Left ventricle myocardium inferior (tissue), 1 donor: ENCODE measurements at regions not wholly inside any gene's neighbourhood (a gene's known extent, or its start where the extent isn't known, plus 50 kb on each side); places are given as distances from the start of the nearest gene placed in this dataset.

Source experiments
- DNase-seq: peaks from one replicate; pipeline ENCODE4 v3.0.0-alpha.2; 2020
- H3K27ac ChIP-seq: fragments of 200-600 bp; replicated peaks from 2 replicates; pipeline ENCODE4 v1.8.0; 2021
- H3K27me3 ChIP-seq: fragments of 200-600 bp; 2 replicates; pipeline ENCODE4 v1.8.0; 2021; ENCODE audit warnings: low read depth
- H3K36me3 ChIP-seq: fragments of 200-600 bp; 2 replicates; pipeline ENCODE4 v1.8.0; 2021
- H3K4me1 ChIP-seq: fragments of 200-600 bp; 2 replicates; pipeline ENCODE4 v1.8.0; 2021
- H3K4me3 ChIP-seq: fragments of 200-600 bp; 2 replicates; pipeline ENCODE4 v1.8.0; 2021; ENCODE audit warnings: mild to moderate bottlenecking, moderate library complexity
- H3K9me3 ChIP-seq: fragments of 200-600 bp; replicated peaks from 2 replicates; pipeline ENCODE4 v1.8.0; 2021
- intact Hi-C: fragments of 100-400 bp; cut with micrococcal nuclease; formaldehyde crosslinking; loops from one replicate; pipeline ENCODE4 v1.11.0; 2022
- TF ChIP-seq, protein P1 (sequence below): fragments of 200-600 bp; IDR thresholded peaks from 2 replicates; pipeline ENCODE4 v1.8.0; 2021; ENCODE audit warnings: antibody characterized with exemption, mild to moderate bottlenecking, borderline replicate concordance
- donor health status: DM: no; HTN: yes; CAD: no; lungs with severe emphysema.

DNA sequence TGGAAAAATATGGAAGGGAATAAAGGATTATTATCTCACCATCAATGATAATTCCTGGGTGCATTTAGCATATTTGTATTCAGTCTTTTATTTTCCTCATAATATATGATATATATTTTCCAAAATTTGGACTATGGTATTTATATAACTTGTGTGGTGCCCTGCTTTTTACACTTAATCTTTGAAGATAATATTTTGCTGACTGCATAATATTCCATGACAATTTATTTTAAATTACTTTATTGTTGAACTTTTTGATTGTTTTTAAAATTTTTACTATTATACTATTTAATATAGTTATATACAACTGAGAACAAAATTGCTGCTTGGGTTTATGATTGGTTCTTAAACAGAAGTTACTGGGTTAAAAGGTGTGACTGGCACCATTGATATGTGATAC, 212.3 kb downstream of the TTC6 start:
- Histone ChIP-seq H3K36me3 (no peaks in the 10 kb centered on the region), H3K27me3 (no peaks in the 10 kb centered on the region), H3K27ac (no peak overlapping the region), H3K4me1 (no peaks in the 10 kb centered on the region), H3K9me3 (no peaks in the 10 kb centered on the region), H3K4me3 (no peak overlapping the region)
- TF ChIP-seq, protein P1, sequence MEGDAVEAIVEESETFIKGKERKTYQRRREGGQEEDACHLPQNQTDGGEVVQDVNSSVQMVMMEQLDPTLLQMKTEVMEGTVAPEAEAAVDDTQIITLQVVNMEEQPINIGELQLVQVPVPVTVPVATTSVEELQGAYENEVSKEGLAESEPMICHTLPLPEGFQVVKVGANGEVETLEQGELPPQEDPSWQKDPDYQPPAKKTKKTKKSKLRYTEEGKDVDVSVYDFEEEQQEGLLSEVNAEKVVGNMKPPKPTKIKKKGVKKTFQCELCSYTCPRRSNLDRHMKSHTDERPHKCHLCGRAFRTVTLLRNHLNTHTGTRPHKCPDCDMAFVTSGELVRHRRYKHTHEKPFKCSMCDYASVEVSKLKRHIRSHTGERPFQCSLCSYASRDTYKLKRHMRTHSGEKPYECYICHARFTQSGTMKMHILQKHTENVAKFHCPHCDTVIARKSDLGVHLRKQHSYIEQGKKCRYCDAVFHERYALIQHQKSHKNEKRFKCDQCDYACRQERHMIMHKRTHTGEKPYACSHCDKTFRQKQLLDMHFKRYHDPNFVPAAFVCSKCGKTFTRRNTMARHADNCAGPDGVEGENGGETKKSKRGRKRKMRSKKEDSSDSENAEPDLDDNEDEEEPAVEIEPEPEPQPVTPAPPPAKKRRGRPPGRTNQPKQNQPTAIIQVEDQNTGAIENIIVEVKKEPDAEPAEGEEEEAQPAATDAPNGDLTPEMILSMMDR: no peak
- intact Hi-C loops: no loop called here
- DNase-seq: no peak

DNA sequence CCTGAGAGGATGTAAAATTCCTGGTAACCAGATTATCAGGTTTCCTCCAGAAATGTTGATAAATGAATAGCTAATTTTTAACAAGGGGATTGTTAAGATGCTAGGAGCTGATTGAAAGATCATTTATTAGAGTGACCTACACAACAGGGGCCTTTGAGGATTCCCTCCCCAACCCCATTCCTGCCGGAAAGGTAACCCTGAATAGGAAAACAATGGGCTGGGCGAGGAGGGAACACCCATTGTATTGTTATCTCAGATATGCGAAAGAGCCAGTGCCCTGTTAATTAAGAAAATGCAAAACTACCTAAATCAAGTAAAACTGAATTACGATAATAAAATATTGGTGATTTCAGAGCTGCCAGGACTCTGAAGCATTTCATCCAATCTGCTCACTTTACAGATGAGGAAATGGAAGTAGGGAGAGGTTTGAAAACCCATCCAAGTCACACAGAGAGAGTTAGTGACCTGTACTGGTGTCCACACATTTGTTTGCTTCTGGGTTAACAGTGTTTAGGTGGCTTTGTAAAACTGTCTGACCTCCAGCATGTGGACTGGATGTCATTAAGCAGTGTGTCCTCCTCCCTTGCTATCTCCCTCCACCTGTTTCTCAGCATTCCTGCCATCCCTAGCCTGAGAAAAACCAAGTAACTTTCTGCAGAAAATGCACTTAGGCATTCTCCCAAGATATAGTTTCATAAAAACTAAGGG, 214.8 kb downstream of the TTC6 start:
- Histone ChIP-seq H3K4me1 (no peaks in the 10 kb centered on the region), H3K4me3 (no peak overlapping the region), H3K9me3 (no peaks in the 10 kb centered on the region), H3K27ac (no peak overlapping the region), H3K27me3 (no peaks in the 10 kb centered on the region), H3K36me3 (no peaks in the 10 kb centered on the region)
- TF ChIP-seq, protein P1: no peak
- no peak for DNase-seq
- intact Hi-C loops: no loop called here

DNA sequence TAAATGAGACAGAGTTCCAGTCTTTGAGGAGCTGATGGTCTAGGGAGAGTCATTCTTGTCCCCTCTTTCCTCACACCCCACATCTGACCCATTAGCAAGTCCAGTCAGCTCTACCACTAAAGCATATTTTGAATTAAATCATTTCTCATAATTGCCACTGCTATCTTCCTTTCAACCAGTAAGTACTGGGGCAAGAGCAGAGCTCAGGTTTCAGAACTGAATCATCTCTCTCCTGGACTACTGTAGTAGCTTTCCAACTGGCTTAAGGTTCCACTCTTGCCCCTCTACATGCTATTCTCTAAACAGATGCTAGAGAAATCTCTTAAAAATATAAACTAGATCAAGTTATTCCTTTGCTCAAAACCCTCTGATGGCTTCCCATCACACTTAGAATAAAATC, 218.3 kb downstream of the TTC6 start:
- no peak for DNase-seq
- Histone ChIP-seq H3K27me3 (no peaks in the 10 kb centered on the region), H3K9me3 (no peaks in the 10 kb centered on the region), H3K4me3 (no peak overlapping the region), H3K27ac (no peak overlapping the region), H3K4me1 (no peaks in the 10 kb centered on the region), H3K36me3 (no peaks in the 10 kb centered on the region)
- TF ChIP-seq, protein P1: no peak
- intact Hi-C loops: no loop called here

DNA sequence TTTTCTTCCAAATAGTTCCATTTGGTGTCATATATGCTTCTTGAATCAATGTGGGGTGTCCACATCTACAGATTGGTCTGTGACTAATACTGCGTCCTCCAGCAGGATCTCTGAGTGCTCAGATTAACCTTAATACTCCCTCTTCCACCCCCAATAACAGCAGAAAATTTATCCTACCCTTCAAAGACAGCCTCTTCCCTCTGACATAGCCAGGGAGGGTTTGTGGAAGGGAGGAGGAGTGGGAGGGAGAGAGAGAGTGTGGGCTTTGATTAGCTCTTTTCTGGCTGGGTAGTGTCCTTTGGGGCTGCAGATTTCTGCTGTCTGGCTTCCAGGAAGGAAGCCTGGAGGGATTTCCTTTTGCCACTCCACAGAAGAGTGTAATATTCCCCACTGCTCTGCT, 220.7 kb downstream of the TTC6 start:
- Histone ChIP-seq H3K36me3 (no peaks in the 10 kb centered on the region), H3K27ac (no peak overlapping the region), H3K4me1 (no peaks in the 10 kb centered on the region), H3K4me3 (no peak overlapping the region), H3K9me3 (no peaks in the 10 kb centered on the region), H3K27me3 (no peaks in the 10 kb centered on the region)
- TF ChIP-seq, protein P1: no peak
- DNase-seq: no peak
- intact Hi-C loops: no loop called here

DNA sequence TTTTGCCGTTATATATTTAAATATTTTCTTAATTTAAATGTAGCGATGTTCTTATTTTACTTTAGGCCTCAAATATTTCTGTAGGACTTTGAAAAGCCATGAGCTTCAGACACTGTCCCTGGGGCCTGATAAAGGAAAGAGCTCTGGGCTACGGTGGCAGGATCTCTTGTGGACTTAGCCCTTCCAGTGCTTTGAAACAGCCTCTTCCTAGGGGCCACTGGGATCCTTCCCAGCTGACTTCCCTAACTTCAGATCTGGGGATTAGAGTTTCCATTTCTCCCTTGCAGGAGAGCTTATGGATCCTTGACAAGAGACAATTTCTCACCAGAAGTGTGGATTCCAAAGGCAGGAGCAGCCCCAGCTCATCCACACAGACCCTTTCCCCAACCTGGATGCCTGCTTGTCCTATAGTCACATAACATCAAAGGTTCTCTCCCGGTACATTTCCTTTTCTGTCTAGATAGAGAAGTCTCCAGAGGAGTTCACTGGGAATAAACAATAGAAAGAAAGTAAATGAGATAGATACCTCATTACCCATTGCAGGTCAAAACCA, 221.4 kb downstream of the TTC6 start:
- Histone ChIP-seq H3K9me3 (no peaks in the 10 kb centered on the region), H3K4me1 (no peaks in the 10 kb centered on the region), H3K27ac (no peak overlapping the region), H3K27me3 (no peaks in the 10 kb centered on the region), H3K4me3 (no peak overlapping the region), H3K36me3 (no peaks in the 10 kb centered on the region)
- TF ChIP-seq, protein P1: no peak
- no peak for DNase-seq
- intact Hi-C loops: no loop called here
